GM19463 (cell line): ENCODE measurements at regions not wholly inside any gene's neighbourhood (a gene's known extent, or its start where the extent isn't known, plus 50 kb on each side); places are given as distances from the start of the nearest gene placed in this dataset.

Experiments used
- ATAC-seq: cut with Tn5 transposase; IDR thresholded peaks from one replicate; pipeline ENCODE4 v1.9.1; 2021; ENCODE audit warnings: mild to moderate bottlenecking, moderate library complexity; ENCODE audit not compliant: unreplicated experiment

DNA sequence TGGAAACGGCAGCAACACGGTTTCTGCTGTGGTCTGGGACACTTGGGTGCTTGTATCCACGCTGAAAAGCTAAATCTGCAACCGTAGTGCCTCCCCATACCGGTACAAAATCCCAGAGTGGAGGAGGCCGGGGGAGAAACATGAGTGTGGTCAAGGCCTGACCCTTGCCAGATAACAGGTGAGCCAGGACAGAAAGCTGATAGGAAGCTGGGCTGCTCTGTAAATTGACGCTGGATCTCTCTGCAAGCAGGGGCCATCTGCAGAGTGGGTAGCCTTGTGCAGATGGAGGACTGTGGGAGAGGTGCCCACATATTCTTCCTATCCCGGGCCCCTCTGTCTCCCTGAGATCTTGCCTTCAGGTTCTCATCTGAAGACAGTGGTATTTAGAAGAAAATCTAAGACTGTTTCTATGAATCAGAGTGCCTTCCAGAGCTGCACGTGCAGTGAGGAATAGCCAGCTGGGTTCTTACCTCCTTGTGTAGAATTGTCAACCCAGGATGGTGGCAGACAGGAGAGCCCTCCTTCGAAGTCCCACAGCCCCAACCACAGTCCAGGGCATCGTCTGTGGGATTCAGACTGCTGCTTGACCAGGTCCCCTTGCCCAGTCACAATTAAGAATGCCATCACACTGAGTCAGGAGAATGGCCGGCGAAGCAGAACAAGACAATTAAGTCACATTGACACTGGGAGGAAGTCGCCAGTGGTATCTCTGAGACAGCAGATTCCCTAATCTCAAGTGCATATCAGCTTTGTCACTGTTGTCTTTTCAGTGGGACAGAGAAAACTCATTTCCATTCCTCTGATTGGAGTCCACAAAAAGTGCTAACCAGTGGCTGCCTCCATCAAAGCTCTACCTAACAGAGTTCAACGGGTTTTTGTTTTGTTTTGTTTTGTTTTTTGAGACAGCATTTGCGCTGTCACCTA is 100.0 kb upstream of the RIPOR2 start:
- peak; percentile 45 for ATAC-seq

- ATAC-seq: no peak
Measured at GRCh38 chr6:25036461-25036860, 100.7 kb upstream of the RIPOR2 start.

DNA sequence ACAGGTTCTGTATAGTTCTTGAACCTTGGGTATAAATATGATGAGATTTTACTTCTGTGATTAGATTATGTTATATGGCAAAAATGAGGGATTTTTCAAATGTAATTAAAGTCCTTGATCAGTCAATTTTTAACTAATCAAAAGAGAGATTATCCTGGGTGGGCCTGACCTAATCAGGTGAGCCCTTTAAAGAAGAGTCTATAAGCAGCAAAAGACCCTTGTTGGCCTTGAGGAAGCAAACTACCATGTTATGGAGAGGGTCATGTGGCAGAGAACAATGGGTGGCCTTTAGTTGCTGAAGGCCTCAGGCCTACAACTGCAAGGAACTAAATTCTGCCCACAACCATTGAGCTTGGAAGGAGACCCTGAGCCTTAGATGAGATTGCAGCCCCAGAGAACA is 102.5 kb upstream of the RIPOR2 start:
- ATAC-seq: no peak

- ATAC-seq: no peak
Measured at GRCh38 chr6:25038999-25039398, 103.2 kb upstream of the RIPOR2 start.

- no peak for ATAC-seq
Measured at GRCh38 chr6:25041485-25042035, 105.8 kb upstream of the RIPOR2 start.

DNA sequence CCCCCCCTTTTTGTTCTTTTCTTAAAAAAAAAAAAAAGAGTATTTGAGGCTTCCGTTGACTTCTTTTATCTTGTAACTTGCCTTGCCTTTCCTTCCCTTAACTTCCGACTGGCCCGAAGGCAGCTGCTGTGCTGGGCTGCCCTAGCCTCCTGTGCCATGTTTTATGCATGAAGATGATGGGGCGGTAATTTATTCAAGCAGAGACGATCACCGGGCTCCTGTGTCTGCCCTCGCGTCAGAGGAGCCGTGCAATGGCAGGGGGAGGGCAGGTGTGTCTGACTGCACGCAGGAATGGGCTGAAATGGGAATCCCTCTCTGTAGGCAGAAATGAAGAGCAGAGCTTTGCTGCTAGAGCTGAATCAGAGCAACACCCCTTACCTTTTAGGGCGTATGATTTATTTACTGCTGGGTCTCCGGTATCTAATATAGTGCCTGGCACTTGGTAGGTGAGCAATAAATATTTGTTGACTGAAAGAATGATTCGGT is 106.3 kb upstream of the RIPOR2 start:
- peak; percentile 73 for ATAC-seq

- no peak for ATAC-seq
Measured at GRCh38 chr6:25042536-25042935, 106.8 kb upstream of the RIPOR2 start.

- ATAC-seq: no peak
Measured at GRCh38 chr6:25042984-25043725, 107.4 kb upstream of the RIPOR2 start.

- ATAC-seq: no peak
Measured at GRCh38 chr6:25043892-25044291, 108.1 kb upstream of the RIPOR2 start.

GRCh38 chr6:25046942-25047341 is 111.2 kb upstream of the RIPOR2 start:
- ATAC-seq: no peak

GRCh38 chr6:25050356-25050755 is 114.6 kb upstream of the RIPOR2 start:
- no peak for ATAC-seq

- ATAC-seq: no peak
Measured at GRCh38 chr6:25051083-25051482, 115.3 kb upstream of the RIPOR2 start.

- no peak for ATAC-seq
Measured at GRCh38 chr6:25052181-25052580, 116.4 kb upstream of the RIPOR2 start.

DNA sequence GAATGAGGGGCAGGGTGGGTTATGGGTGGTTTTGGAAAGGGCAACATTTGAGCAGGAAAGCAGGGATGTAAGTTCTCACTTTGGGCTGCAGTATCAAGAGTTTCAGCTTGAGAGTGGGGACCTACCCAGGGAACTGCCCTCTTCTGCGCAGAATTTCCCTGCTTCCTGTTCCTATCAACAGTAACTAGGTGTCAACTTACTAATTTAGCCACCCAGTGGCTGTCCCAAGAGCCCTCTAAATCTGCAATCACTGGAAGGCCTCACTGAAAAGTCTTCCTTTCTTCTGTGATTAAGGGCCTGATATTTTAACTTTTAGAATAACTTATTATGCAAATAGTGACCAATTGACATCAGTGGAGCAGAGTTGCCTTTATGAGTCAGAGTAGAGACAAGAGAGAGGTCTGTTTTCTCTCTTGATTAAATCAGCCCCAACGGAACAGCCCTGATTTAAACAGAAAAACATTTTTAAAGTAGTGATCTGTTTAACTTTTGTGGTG is 118.2 kb upstream of the RIPOR2 start:
- peak; percentile 86 for ATAC-seq

GRCh38 chr6:25054469-25054868 is 118.7 kb upstream of the RIPOR2 start:
- ATAC-seq: no peak

GRCh38 chr6:25056130-25056529 is 120.4 kb upstream of the RIPOR2 start:
- ATAC-seq: peak; percentile 43

DNA sequence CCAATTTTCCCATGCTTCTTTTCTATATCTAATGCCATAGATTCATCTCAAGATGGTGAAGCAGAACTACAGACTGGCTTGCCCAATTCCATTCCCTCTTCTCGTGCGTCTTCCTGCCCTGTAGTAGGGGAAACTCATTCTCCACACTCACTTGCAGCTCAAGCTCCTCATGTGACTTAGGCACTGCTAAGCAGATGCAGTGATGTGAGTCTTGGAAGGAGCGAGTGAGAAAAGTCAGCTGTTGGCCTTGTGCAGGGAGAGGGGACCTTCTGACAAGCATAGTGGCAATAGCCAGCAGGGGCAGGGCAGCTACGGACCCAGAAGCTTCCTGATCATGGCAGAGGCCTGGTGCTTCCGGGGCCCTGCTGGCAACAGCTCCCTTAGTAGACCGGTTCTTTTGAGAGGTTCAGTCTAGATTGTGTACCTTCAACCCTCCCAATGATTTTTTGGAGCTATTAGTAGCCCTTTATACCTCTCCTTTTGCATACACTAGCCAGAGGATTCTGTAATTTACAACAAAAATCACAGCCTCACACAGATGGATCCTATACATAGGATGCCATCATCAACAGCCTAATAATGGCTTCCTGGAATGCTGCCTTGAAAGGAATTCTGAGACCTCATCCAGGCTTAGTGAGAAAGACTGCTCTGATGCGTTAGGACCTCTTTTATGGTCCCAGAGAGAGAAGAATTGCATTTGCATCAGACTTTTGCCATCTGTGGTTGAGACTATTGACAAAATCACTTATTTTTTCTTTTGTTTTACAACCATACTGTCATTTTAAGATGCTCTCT is 121.5 kb upstream of the RIPOR2 start:
- ATAC-seq: no peak

GRCh38 chr6:25058441-25058840 is 122.7 kb upstream of the RIPOR2 start:
- no peak for ATAC-seq

GRCh38 chr6:25058941-25059340 is 123.2 kb upstream of the RIPOR2 start:
- no peak for ATAC-seq

DNA sequence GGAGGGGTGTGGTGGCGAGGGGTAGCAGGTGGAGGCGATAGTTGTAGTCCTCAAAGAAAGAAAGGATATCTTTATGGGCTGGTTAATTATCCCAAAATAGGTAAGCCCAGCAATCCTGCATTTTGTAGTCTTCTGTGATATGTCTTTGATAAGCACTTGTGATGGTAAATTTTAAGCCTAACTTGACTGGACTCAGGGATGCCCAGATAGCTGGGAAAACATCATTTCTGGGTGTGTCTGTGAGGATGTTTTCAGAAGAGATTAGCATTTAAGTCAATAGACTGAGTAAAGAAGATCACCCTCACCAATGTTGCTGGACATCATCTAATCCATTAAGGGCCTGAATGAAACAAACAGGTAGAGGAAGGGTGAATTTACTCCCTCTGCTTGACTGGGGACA is 124.8 kb upstream of the RIPOR2 start:
- no peak for ATAC-seq
